ENCODE measurements at regions not wholly inside any gene's neighbourhood (a gene's known extent, or its start where the extent isn't known, plus 50 kb on each side); places are given as distances from the start of the nearest gene placed in this dataset.

DNA sequence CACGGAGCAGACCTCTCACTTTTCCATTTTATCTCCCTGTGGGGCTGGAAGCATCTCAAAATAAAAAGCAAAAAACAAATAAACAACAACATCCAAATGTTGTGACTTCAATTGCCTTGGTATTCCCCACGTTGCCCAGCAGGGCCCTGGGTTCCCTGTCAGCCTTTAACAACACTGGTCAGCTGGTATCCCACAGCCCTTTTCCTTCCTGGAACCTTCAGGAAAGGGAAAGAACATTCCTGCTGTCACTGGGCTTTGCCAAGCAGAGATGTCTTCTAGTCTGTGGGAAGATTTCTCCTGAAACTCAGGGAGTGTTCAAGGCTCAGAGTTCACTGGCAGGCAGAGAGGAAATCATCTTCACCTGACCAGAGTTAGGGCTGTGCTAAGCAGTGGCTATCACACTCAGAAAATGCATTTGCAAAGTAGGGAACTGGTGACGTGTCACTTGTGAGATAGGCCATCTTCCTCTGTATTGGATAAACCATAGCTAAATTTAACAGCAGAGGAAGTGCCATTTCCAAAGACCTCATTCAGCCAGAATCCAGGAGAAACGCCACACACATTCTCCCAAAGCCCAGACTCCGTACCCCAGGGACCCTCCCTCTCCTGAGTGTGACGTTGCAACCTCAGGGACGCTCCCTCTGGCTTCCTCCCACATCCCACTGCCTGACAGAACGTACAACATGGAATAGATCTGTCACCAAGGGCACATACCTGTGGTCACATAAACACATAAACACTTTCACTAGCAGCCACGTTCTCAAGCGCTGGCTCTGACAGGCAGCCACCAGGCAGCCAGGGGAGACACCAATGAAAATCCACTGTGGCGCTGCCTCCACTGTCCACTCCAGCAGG is 274.0 kb upstream of the DAPK1 start:
- H3K4me3 ChIP-seq (ENCODE audit: low read depth, low read length), result no peak overlapping the region
- DNase-seq (ENCODE audit: low read depth), result no peak
- TF ChIP-seq, protein P1, sequence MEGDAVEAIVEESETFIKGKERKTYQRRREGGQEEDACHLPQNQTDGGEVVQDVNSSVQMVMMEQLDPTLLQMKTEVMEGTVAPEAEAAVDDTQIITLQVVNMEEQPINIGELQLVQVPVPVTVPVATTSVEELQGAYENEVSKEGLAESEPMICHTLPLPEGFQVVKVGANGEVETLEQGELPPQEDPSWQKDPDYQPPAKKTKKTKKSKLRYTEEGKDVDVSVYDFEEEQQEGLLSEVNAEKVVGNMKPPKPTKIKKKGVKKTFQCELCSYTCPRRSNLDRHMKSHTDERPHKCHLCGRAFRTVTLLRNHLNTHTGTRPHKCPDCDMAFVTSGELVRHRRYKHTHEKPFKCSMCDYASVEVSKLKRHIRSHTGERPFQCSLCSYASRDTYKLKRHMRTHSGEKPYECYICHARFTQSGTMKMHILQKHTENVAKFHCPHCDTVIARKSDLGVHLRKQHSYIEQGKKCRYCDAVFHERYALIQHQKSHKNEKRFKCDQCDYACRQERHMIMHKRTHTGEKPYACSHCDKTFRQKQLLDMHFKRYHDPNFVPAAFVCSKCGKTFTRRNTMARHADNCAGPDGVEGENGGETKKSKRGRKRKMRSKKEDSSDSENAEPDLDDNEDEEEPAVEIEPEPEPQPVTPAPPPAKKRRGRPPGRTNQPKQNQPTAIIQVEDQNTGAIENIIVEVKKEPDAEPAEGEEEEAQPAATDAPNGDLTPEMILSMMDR (IDR thresholded peaks at IDR 0.05; ENCODE audit: control insufficient read depth, extremely low read depth, insufficient read depth), result no peak

GRCh38 chr9:87226896-87227295 is 270.8 kb upstream of the DAPK1 start:
- no peak overlapping the region for H3K4me3 ChIP-seq (ENCODE audit: low read depth, low read length)
- DNase-seq (ENCODE audit: low read depth), result no peak
- TF ChIP-seq, protein P1 (IDR thresholded peaks at IDR 0.05; ENCODE audit: control insufficient read depth, extremely low read depth, insufficient read depth), result no peak

DNA sequence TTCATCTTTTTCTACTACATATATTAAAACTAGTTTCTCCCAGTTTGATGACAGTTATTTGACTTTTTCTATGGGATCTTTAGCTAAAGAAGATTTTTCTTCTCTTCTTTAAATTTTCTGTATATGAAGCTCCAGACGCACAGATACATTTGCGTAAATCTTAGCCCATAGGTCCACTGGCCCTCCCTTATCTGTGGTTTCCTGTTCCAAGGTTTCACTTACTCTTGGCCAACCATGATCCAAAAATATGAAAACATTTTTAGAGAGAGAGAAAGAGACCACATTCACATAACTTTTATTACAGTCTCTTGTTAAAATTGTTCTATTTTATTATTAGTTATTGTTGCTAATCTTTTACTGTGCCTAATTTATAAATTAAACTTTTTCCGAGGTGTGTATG is 270.2 kb upstream of the DAPK1 start:
- DNase-seq (ENCODE audit: low read depth), result no peak
- no peak overlapping the region for H3K4me3 ChIP-seq (ENCODE audit: low read depth, low read length)
- TF ChIP-seq, protein P1 (IDR thresholded peaks at IDR 0.05; ENCODE audit: control insufficient read depth, extremely low read depth, insufficient read depth), result no peak

DNA sequence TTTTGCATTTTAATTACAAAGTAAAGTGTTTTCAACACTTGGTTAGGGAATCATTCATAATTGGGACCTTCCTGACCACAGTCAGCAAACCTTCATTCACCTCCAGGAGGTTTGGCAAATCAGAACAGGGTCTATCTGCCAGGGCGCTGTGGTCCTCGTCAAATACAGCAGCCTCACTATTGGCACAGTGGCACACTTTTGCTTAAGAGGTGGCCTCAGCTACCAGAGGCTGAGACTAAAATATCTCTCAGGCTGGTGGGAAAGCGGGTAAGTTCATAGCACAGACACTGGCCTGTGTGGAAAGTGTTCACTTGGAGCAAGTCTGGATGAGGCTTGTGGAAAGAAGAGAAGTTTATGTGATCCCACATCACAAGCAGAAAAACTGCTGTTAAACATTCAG is 268.6 kb upstream of the DAPK1 start:
- no peak for DNase-seq (ENCODE audit: low read depth)

GRCh38 chr9:87233431-87233830 is 264.2 kb upstream of the DAPK1 start:
- no peak for DNase-seq (ENCODE audit: low read depth)
- TF ChIP-seq, protein P1 (IDR thresholded peaks at IDR 0.05; ENCODE audit: control insufficient read depth, extremely low read depth, insufficient read depth), result no peak
- H3K4me3 ChIP-seq (ENCODE audit: low read depth, low read length), result no peak overlapping the region

More for the DNA sequence above, 268.6 kb upstream of the DAPK1 start:
- H3K4me3 ChIP-seq (ENCODE audit: low read depth, low read length), result no peak overlapping the region
- TF ChIP-seq, protein P1 (IDR thresholded peaks at IDR 0.05; ENCODE audit: control insufficient read depth, extremely low read depth, insufficient read depth), result no peak

- DNase-seq (ENCODE audit: low read depth), result no peak
- TF ChIP-seq, protein P1 (IDR thresholded peaks at IDR 0.05; ENCODE audit: control insufficient read depth, extremely low read depth, insufficient read depth), result no peak
- H3K4me3 ChIP-seq (ENCODE audit: low read depth, low read length), result no peak overlapping the region
These were observed 263.7 kb upstream of the DAPK1 start for GRCh38 chr9:87233899-87234455.
